ENCODE measurements at regions not wholly inside any gene's neighbourhood (a gene's known extent, or its start where the extent isn't known, plus 50 kb on each side); places are given as distances from the start of the nearest gene placed in this dataset.
"Not testable (repeated sequence)": the region's sequence is repeated elsewhere in the genome, so short reads cannot be mapped to it uniquely, and the experiment has no call there.

DNA sequence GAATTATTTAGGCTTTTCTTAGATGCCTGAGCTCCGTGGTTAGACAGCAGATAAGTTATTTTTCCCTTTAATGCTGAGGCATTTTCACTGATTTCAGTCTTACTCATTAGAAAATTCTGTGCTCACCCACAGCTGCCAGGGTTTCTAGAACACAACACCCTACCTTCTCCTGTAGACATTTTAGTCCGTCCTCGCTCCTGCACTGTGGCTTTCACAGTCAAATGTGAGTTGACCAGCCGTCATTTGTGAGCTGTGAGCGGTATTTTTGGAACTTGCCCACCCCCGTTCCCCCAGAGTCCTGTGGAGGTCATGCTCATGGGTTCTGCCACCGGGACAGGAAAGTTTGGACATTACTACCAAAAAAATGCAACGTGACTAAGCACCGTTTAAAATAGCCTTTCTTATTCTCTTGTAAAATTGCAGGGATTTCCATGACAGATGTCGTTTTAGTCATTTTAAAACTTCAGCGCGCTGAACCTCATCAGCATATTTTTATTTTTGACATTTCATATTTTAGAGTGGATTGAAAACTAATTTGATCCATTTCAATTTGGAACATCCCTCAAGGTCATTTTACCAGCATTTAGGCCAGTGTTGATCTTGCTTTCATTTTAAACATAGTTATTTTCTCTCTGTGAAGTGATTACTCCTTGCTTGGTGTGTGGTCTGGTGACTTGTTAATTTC, 249.6 kb upstream of the PLGLB2 start:
- H3K4me1 ChIP-seq (ENCODE audit: control insufficient read depth, extremely low read depth, insufficient read depth, low read length); DNase-seq (ENCODE audit: low read depth, low spot score); H3K36me3 ChIP-seq (ENCODE audit: control insufficient read depth in 2 of 2, extremely low read depth in 1 of 2, insufficient read depth in 2 of 2, low read length in 2 of 2); H4K20me1 ChIP-seq (ENCODE audit: control insufficient read depth, extremely low read depth, insufficient read depth, low read length); H2AFZ ChIP-seq (ENCODE audit: control insufficient read depth, low read length); H3K4me3 ChIP-seq (ENCODE audit: control insufficient read depth in 2 of 3, extremely low read depth in 1 of 3, insufficient read depth in 2 of 3, low read depth in 1 of 3, low read length in 3 of 3); H3K27ac ChIP-seq (ENCODE audit: control insufficient read depth, insufficient read depth, low read length); H3K9ac ChIP-seq (ENCODE audit: control insufficient read depth, extremely low read depth, insufficient read depth, low read length); H3K4me2 ChIP-seq (ENCODE audit: control insufficient read depth, extremely low read depth, insufficient read depth, low read depth, low read length); H3K9me1 ChIP-seq (ENCODE audit: control insufficient read depth, extremely low read depth, insufficient read depth, low read length); dilution Hi-C loops (cut with MboI; ENCODE audit: extremely low pct_ligation_motif_present, low sequenced_read_pairs); FAIRE-seq; H3K9me3 ChIP-seq (ENCODE audit: control insufficient read depth, low read depth, low read length); H3K27me3 ChIP-seq (ENCODE audit: control insufficient read depth, extremely low read depth, insufficient read depth, low read length): not testable (repeated sequence)
- H3K79me2 ChIP-seq (ENCODE audit: control insufficient read depth, insufficient read depth, low read length) = peaks cover 37% of the 10 kb centered on the region

DNA sequence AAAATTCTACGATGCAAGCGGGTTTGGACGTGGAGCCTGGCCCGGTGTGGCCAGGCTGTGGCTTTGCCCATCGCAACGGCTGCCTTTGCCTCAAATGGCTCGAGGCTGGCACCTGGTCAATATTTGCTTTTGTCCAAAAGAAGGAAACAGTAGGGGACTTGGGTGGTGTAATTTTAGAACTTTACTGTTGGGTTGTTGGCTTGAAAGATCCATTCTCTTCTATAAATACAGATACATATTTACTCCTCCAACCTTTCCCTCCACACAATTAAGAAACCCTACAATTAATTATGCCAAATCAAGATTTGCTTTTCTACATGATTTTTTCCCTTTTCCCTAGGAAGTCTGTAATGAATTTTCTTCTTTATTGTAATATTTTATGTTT, 249.0 kb upstream of the PLGLB2 start:
- H3K27ac ChIP-seq (ENCODE audit: control insufficient read depth, insufficient read depth, low read length); H3K9me1 ChIP-seq (ENCODE audit: control insufficient read depth, extremely low read depth, insufficient read depth, low read length); FAIRE-seq; H3K4me2 ChIP-seq (ENCODE audit: control insufficient read depth, extremely low read depth, insufficient read depth, low read depth, low read length); H4K20me1 ChIP-seq (ENCODE audit: control insufficient read depth, extremely low read depth, insufficient read depth, low read length); DNase-seq (ENCODE audit: low read depth, low spot score); H3K9me3 ChIP-seq (ENCODE audit: control insufficient read depth, low read depth, low read length); H3K4me3 ChIP-seq (ENCODE audit: control insufficient read depth in 2 of 3, extremely low read depth in 1 of 3, insufficient read depth in 2 of 3, low read depth in 1 of 3, low read length in 3 of 3); H2AFZ ChIP-seq (ENCODE audit: control insufficient read depth, low read length); H3K27me3 ChIP-seq (ENCODE audit: control insufficient read depth, extremely low read depth, insufficient read depth, low read length); dilution Hi-C loops (cut with MboI; ENCODE audit: extremely low pct_ligation_motif_present, low sequenced_read_pairs); H3K9ac ChIP-seq (ENCODE audit: control insufficient read depth, extremely low read depth, insufficient read depth, low read length); H3K4me1 ChIP-seq (ENCODE audit: control insufficient read depth, extremely low read depth, insufficient read depth, low read length); H3K36me3 ChIP-seq (ENCODE audit: control insufficient read depth in 2 of 2, extremely low read depth in 1 of 2, insufficient read depth in 2 of 2, low read length in 2 of 2): not testable (repeated sequence)
- peaks cover 33% of the 10 kb centered on the region for H3K79me2 ChIP-seq (ENCODE audit: control insufficient read depth, insufficient read depth, low read length)

DNA sequence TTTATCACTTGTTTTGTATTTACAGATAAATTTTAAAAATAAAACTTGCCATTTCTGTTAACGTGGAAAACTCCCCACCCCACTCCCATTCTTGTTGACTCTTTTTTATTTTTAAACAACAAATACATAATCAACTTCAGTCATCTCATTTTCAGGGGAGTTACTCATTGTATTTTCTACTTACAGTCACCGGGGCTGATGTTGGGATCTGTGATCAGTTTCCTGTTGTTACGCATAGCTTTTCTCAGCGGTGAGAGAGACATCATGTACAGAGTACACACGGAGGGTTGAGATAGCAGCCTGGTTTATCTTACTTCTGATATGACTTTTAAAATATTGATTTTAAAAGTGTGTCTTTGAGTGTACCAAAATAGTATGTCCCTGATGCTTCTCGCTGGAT, 248.0 kb upstream of the PLGLB2 start:
- H3K4me2 ChIP-seq (ENCODE audit: control insufficient read depth, extremely low read depth, insufficient read depth, low read depth, low read length); H3K9me3 ChIP-seq (ENCODE audit: control insufficient read depth, low read depth, low read length); DNase-seq (ENCODE audit: low read depth, low spot score); H3K4me3 ChIP-seq (ENCODE audit: control insufficient read depth in 2 of 3, extremely low read depth in 1 of 3, insufficient read depth in 2 of 3, low read depth in 1 of 3, low read length in 3 of 3); H3K27me3 ChIP-seq (ENCODE audit: control insufficient read depth, extremely low read depth, insufficient read depth, low read length); H2AFZ ChIP-seq (ENCODE audit: control insufficient read depth, low read length); H3K27ac ChIP-seq (ENCODE audit: control insufficient read depth, insufficient read depth, low read length); H3K9me1 ChIP-seq (ENCODE audit: control insufficient read depth, extremely low read depth, insufficient read depth, low read length); dilution Hi-C loops (cut with MboI; ENCODE audit: extremely low pct_ligation_motif_present, low sequenced_read_pairs); H3K36me3 ChIP-seq (ENCODE audit: control insufficient read depth in 2 of 2, extremely low read depth in 1 of 2, insufficient read depth in 2 of 2, low read length in 2 of 2); H4K20me1 ChIP-seq (ENCODE audit: control insufficient read depth, extremely low read depth, insufficient read depth, low read length); H3K9ac ChIP-seq (ENCODE audit: control insufficient read depth, extremely low read depth, insufficient read depth, low read length); H3K4me1 ChIP-seq (ENCODE audit: control insufficient read depth, extremely low read depth, insufficient read depth, low read length); FAIRE-seq: not testable (repeated sequence)
- H3K79me2 ChIP-seq (ENCODE audit: control insufficient read depth, insufficient read depth, low read length) = peaks cover 31% of the 10 kb centered on the region

DNA sequence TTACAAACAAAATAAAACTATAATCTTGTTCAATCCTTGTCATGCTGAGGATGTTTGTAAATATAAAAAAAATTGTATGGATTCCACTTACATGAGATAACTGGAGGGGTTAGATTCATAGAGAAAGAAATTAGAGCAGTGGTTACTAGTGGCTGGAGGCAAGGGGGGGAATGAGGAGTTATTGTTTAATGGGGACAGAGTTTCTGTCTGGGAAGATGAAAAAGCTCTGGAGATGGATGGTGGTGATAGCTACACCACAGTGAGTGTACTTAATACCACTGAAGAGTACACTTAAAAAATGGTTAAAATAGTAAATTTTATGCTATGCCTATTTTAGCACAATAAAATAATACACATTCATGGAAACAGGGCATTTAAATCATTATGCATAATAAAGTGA, 247.5 kb upstream of the PLGLB2 start:
- DNase-seq (ENCODE audit: low read depth, low spot score); H4K20me1 ChIP-seq (ENCODE audit: control insufficient read depth, extremely low read depth, insufficient read depth, low read length); H3K36me3 ChIP-seq (ENCODE audit: control insufficient read depth in 2 of 2, extremely low read depth in 1 of 2, insufficient read depth in 2 of 2, low read length in 2 of 2); dilution Hi-C loops (cut with MboI; ENCODE audit: extremely low pct_ligation_motif_present, low sequenced_read_pairs); H2AFZ ChIP-seq (ENCODE audit: control insufficient read depth, low read length); FAIRE-seq; H3K9ac ChIP-seq (ENCODE audit: control insufficient read depth, extremely low read depth, insufficient read depth, low read length); H3K27ac ChIP-seq (ENCODE audit: control insufficient read depth, insufficient read depth, low read length); H3K4me3 ChIP-seq (ENCODE audit: control insufficient read depth in 2 of 3, extremely low read depth in 1 of 3, insufficient read depth in 2 of 3, low read depth in 1 of 3, low read length in 3 of 3); H3K9me3 ChIP-seq (ENCODE audit: control insufficient read depth, low read depth, low read length); H3K4me1 ChIP-seq (ENCODE audit: control insufficient read depth, extremely low read depth, insufficient read depth, low read length); H3K27me3 ChIP-seq (ENCODE audit: control insufficient read depth, extremely low read depth, insufficient read depth, low read length); H3K9me1 ChIP-seq (ENCODE audit: control insufficient read depth, extremely low read depth, insufficient read depth, low read length); H3K4me2 ChIP-seq (ENCODE audit: control insufficient read depth, extremely low read depth, insufficient read depth, low read depth, low read length): not testable (repeated sequence)
- peaks cover 25% of the 10 kb centered on the region for H3K79me2 ChIP-seq (ENCODE audit: control insufficient read depth, insufficient read depth, low read length)

DNA sequence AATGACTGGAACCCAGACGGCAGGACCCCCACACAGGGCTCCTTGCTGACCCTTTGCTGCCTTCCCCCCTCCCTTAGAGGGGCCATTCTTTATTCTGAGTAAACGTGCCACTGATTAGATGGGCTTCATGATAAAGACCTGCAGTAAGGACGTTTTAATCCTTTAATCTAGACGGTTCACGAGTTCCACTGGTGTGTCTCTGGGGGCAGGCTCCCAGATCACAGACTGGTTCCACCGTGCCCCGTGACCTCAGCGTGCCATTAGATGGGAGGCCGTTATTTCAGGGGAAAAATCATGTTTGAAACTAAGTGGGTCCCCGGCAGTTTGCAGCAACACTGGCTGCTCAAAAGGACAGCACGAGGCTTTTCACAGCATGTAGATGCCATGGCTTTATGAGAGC, 246.9 kb upstream of the PLGLB2 start:
- H3K9me1 ChIP-seq (ENCODE audit: control insufficient read depth, extremely low read depth, insufficient read depth, low read length); H3K4me3 ChIP-seq (ENCODE audit: control insufficient read depth in 2 of 3, extremely low read depth in 1 of 3, insufficient read depth in 2 of 3, low read depth in 1 of 3, low read length in 3 of 3); H3K27ac ChIP-seq (ENCODE audit: control insufficient read depth, insufficient read depth, low read length); H3K4me2 ChIP-seq (ENCODE audit: control insufficient read depth, extremely low read depth, insufficient read depth, low read depth, low read length); H3K4me1 ChIP-seq (ENCODE audit: control insufficient read depth, extremely low read depth, insufficient read depth, low read length); FAIRE-seq; H3K36me3 ChIP-seq (ENCODE audit: control insufficient read depth in 2 of 2, extremely low read depth in 1 of 2, insufficient read depth in 2 of 2, low read length in 2 of 2); H3K9ac ChIP-seq (ENCODE audit: control insufficient read depth, extremely low read depth, insufficient read depth, low read length); dilution Hi-C loops (cut with MboI; ENCODE audit: extremely low pct_ligation_motif_present, low sequenced_read_pairs); H4K20me1 ChIP-seq (ENCODE audit: control insufficient read depth, extremely low read depth, insufficient read depth, low read length); DNase-seq (ENCODE audit: low read depth, low spot score); H3K27me3 ChIP-seq (ENCODE audit: control insufficient read depth, extremely low read depth, insufficient read depth, low read length); H3K9me3 ChIP-seq (ENCODE audit: control insufficient read depth, low read depth, low read length); H2AFZ ChIP-seq (ENCODE audit: control insufficient read depth, low read length): not testable (repeated sequence)
- peaks cover 25% of the 10 kb centered on the region for H3K79me2 ChIP-seq (ENCODE audit: control insufficient read depth, insufficient read depth, low read length)
